Aorta (tissue), 5 donors: ENCODE measurements at regions not wholly inside any gene's neighbourhood (a gene's known extent, or its start where the extent isn't known, plus 50 kb on each side); places are given as distances from the start of the nearest gene placed in this dataset.
"Not testable (repeated sequence)": the region's sequence is repeated elsewhere in the genome, so short reads cannot be mapped to it uniquely, and the experiment has no call there.

Source experiments
- ATAC-seq: fragments of 200-7000 bp; cut with Tn5 transposase; one replicate; pipeline ENCODE4 v1.9.1; 2022; ENCODE audit warnings: moderate library complexity; ENCODE audit not compliant: low FRiP score
- DNase-seq, 2 donors: peaks; one replicate each; pipeline ENCODE4 v3.0.0-alpha.2; 2020
- H3K27ac ChIP-seq, 2 donors: one replicate each; pipeline ENCODE4 v1.5.1; 2013; ENCODE audit warnings: low read length in 2 of 2, mild to moderate bottlenecking in 2 of 2, moderate library complexity in 2 of 2, control low read depth in 1 of 2, inconsistent platforms in 1 of 2, low read depth in 1 of 2
- H3K27me3 ChIP-seq, 2 donors: one replicate each; pipeline ENCODE4 v1.6.1; 2013; ENCODE audit warnings: control low read depth in 1 of 2, low read length in 1 of 2, mild to moderate bottlenecking in 1 of 2, moderate library complexity in 1 of 2; ENCODE audit not compliant: insufficient read depth in 2 of 2, control insufficient read depth in 1 of 2
- H3K36me3 ChIP-seq, 2 donors: one replicate each; pipeline ENCODE4 v1.6.1; 2013; ENCODE audit warnings: control low read depth in 1 of 2, low read length in 1 of 2, mild to moderate bottlenecking in 1 of 2; ENCODE audit not compliant: insufficient read depth in 2 of 2, control insufficient read depth in 1 of 2
- H3K4me1 ChIP-seq, 2 donors: one replicate each; pipeline ENCODE4 v1.6.1; 2013; ENCODE audit warnings: low read length in 2 of 2, control low read depth in 1 of 2, mild to moderate bottlenecking in 1 of 2, moderate library complexity in 1 of 2; ENCODE audit not compliant: insufficient read depth in 2 of 2, control insufficient read depth in 1 of 2
- H3K4me3 ChIP-seq, 2 donors: one replicate each; pipeline ENCODE4 v1.5.1; 2013; ENCODE audit warnings: low read length in 2 of 2, control low read depth in 1 of 2, mild to moderate bottlenecking in 1 of 2
- H3K9me3 ChIP-seq: one replicate; pipeline ENCODE4 v1.6.1; 2013; ENCODE audit warnings: mild to moderate bottlenecking, low read length; ENCODE audit not compliant: control insufficient read depth
- WGBS, 2 donors: extraction: QIAGEN DNeasy Blood & Tissue Kit; methylation state at CpG; one replicate each; pipeline ENCODE4 v1.1.7; 2013; 5-methylcytosine and 5-hydroxymethylcytosine counted together
- intact Hi-C, 2 donors: fragments of 100-400 bp; cut with DNase I; formaldehyde crosslinking; loops; one replicate each; pipeline versions ENCODE4 v1.14.2 to v1.15.0; 2022
- donor health status: healthy with polysubstance abuse.
- donor health status: Bipolar disorder and iron deficiency.
- donor health status: DM: no; HTN: no; CAD: no.
- donor health status: DM: no; HTN: no; CAD: no.
- donor health status: DM: yes; HTN: yes; CAD: no.

GRCh38 chr15:36163983-36164382, 415.4 kb upstream of the CDIN1 start:
- H3K9me3 ChIP-seq, H3K4me3 ChIP-seq, H3K27ac ChIP-seq, H3K27me3 ChIP-seq, H3K4me1 ChIP-seq, ATAC-seq, H3K36me3 ChIP-seq, intact Hi-C loops: not testable (repeated sequence)
- WGBS, 2 donors, result 92 to 97% methylated on average over 13 of the region's 13 CpGs
- DNase-seq, result peak in 1 of 2 donors; percentile 59

- Histone ChIP-seq H3K9me3 (no peaks in the 10 kb centered on the region), H3K27me3 (no peaks in the 10 kb centered on the region), H3K4me1 (peaks cover 3 to 9% of the 10 kb centered on the region in 2 donors), H3K36me3 (no peaks in the 10 kb centered on the region), H3K27ac (no peak overlapping the region), H3K4me3 (no peak overlapping the region)
- ATAC-seq (no peak), DNase-seq (no peak)
- WGBS, 2 donors, result 92 to 93% methylated on average over 2 of the region's 2 CpGs
- intact Hi-C loops, result no loop called here
Measured at GRCh38 chr15:36172955-36173354, 406.5 kb upstream of the CDIN1 start.

- no peak overlapping the region for H3K27ac ChIP-seq
- 83 to 86% methylated on average over 8 of the region's 8 CpGs for WGBS, 2 donors
- ATAC-seq (no peak), DNase-seq (no peak)
- H3K36me3 ChIP-seq, result no peaks in the 10 kb centered on the region
- peaks cover 3 to 9% of the 10 kb centered on the region in 2 donors for H3K4me1 ChIP-seq
- H3K4me3 ChIP-seq, result no peak overlapping the region
- intact Hi-C loops, result no loop called here
- no peaks in the 10 kb centered on the region for H3K27me3 ChIP-seq
- H3K9me3 ChIP-seq, result no peaks in the 10 kb centered on the region
Measured at GRCh38 chr15:36175186-36175740, 404.2 kb upstream of the CDIN1 start.

GRCh38 chr15:36175741-36176291, 403.6 kb upstream of the CDIN1 start:
- H3K27me3 ChIP-seq, result no peaks in the 10 kb centered on the region
- DNase-seq, result no peak
- no peaks in the 10 kb centered on the region for H3K9me3 ChIP-seq
- no peak overlapping the region for H3K27ac ChIP-seq
- no peak for ATAC-seq
- H3K4me1 ChIP-seq, result peaks cover 3 to 9% of the 10 kb centered on the region in 2 donors
- H3K4me3 ChIP-seq, result no peak overlapping the region
- intact Hi-C loops, result no loop called here
- no peaks in the 10 kb centered on the region for H3K36me3 ChIP-seq
- WGBS, 2 donors, result 5% methylated on average over 2 of the region's 2 CpGs

- H3K9me3 ChIP-seq, result no peaks in the 10 kb centered on the region
- intact Hi-C loops, result no loop called here
Measured at GRCh38 chr15:36177590-36178302, 401.7 kb upstream of the CDIN1 start.

GRCh38 chr15:36178303-36178633, 401.2 kb upstream of the CDIN1 start:
- H3K27me3 ChIP-seq, result no peaks in the 10 kb centered on the region
- ATAC-seq (no peak), DNase-seq (no peak)
- no peak overlapping the region for H3K27ac ChIP-seq
- peaks cover 3 to 9% of the 10 kb centered on the region in 2 donors for H3K4me1 ChIP-seq
- intact Hi-C loops, result no loop called here
- WGBS, 2 donors, result 88 to 92% methylated on average over 2 of the region's 2 CpGs
- no peaks in the 10 kb centered on the region for H3K9me3 ChIP-seq
- no peaks in the 10 kb centered on the region for H3K36me3 ChIP-seq
- no peak overlapping the region for H3K4me3 ChIP-seq

More at GRCh38 chr15:36177590-36178302, 401.7 kb upstream of the CDIN1 start:
- no peak overlapping the region for H3K4me3 ChIP-seq
- ATAC-seq (no peak), DNase-seq (no peak)
- no peak overlapping the region for H3K27ac ChIP-seq
- no peaks in the 10 kb centered on the region for H3K36me3 ChIP-seq
- peaks cover 3 to 9% of the 10 kb centered on the region in 2 donors for H3K4me1 ChIP-seq
- no peaks in the 10 kb centered on the region for H3K27me3 ChIP-seq
- WGBS, 2 donors, result 24 to 66% methylated on average over 1 of the region's 1 CpG

GRCh38 chr15:36183201-36183600, 396.2 kb upstream of the CDIN1 start:
- Histone ChIP-seq H3K27me3 (no peaks in the 10 kb centered on the region), H3K9me3 (no peaks in the 10 kb centered on the region), H3K4me3 (no peak overlapping the region), H3K36me3 (no peaks in the 10 kb centered on the region), H3K27ac (no peak overlapping the region), H3K4me1 (no peaks in the 10 kb centered on the region)
- intact Hi-C loops, result no loop called here
- ATAC-seq, result no peak
- no peak for DNase-seq
- WGBS, 2 donors, result 88 to 97% methylated on average over 2 of the region's 2 CpGs

GRCh38 chr15:36185438-36185837, 394.0 kb upstream of the CDIN1 start:
- Histone ChIP-seq H3K4me3 (no peak overlapping the region), H3K4me1 (no peaks in the 10 kb centered on the region), H3K27me3 (no peaks in the 10 kb centered on the region), H3K36me3 (no peaks in the 10 kb centered on the region), H3K9me3 (no peaks in the 10 kb centered on the region), H3K27ac (no peak overlapping the region)
- intact Hi-C loops, result no loop called here
- 49 to 66% methylated on average over 1 of the region's 1 CpG for WGBS, 2 donors
- DNase-seq (no peak), ATAC-seq (no peak)

GRCh38 chr15:36185845-36186244, 393.6 kb upstream of the CDIN1 start:
- no peak for ATAC-seq
- H3K36me3 ChIP-seq, result no peaks in the 10 kb centered on the region
- no peak overlapping the region for H3K27ac ChIP-seq
- H3K9me3 ChIP-seq, result no peaks in the 10 kb centered on the region
- H3K27me3 ChIP-seq, result no peaks in the 10 kb centered on the region
- no peaks in the 10 kb centered on the region for H3K4me1 ChIP-seq
- intact Hi-C loops, result no loop called here
- DNase-seq, result no peak
- no peak overlapping the region for H3K4me3 ChIP-seq
